ENCODE measurements at regions not wholly inside any gene's neighbourhood (a gene's known extent, or its start where the extent isn't known, plus 50 kb on each side); places are given as distances from the start of the nearest gene placed in this dataset.
"Not testable (repeated sequence)": the region's sequence is repeated elsewhere in the genome, so short reads cannot be mapped to it uniquely, and the experiment has no call there.

GRCh38 chr1:166685200-166685599, 154.1 kb upstream of the POGK start:
- no peak overlapping the region for H3K4me3 ChIP-seq
- WGBS, 2 donors: 87% methylated on average over 1 of the region's 1 CpG
- DNase-seq: no peak
- no peaks in the 10 kb centered on the region for H3K36me3 ChIP-seq
- no peaks in the 10 kb centered on the region for H3K4me1 ChIP-seq
- H3K27me3 ChIP-seq: no peaks in the 10 kb centered on the region
- intact Hi-C loops (cut with DNase I): no loop called here
- H3K9me3 ChIP-seq: no peaks in the 10 kb centered on the region
- no peak overlapping the region for H3K27ac ChIP-seq
- TF ChIP-seq EP300 (IDR thresholded peaks at IDR 0.05): no peak
- TF ChIP-seq, protein P1, sequence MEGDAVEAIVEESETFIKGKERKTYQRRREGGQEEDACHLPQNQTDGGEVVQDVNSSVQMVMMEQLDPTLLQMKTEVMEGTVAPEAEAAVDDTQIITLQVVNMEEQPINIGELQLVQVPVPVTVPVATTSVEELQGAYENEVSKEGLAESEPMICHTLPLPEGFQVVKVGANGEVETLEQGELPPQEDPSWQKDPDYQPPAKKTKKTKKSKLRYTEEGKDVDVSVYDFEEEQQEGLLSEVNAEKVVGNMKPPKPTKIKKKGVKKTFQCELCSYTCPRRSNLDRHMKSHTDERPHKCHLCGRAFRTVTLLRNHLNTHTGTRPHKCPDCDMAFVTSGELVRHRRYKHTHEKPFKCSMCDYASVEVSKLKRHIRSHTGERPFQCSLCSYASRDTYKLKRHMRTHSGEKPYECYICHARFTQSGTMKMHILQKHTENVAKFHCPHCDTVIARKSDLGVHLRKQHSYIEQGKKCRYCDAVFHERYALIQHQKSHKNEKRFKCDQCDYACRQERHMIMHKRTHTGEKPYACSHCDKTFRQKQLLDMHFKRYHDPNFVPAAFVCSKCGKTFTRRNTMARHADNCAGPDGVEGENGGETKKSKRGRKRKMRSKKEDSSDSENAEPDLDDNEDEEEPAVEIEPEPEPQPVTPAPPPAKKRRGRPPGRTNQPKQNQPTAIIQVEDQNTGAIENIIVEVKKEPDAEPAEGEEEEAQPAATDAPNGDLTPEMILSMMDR (IDR thresholded peaks at IDR 0.05): no peak

DNA sequence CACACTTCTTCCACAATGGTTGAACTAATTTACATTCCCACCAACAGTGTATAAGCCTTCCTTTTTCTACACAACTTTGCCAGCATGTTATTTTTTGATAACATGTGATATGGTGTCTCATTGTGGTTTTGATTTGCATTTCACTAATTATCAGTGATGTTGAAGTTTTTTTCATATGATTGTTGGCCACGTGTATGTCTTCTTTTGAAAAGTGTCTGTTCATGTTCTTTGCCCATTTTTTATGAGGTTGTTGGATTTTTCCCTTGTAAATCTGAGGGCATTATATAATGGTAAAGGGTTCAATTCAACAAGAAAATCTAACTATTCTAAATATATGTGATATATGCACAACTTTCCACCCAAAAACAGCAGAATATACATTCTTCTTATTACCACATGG, 153.4 kb upstream of the POGK start:
- H3K4me3 ChIP-seq; DNase-seq; H3K27ac ChIP-seq; intact Hi-C loops (cut with DNase I); H3K27me3 ChIP-seq; H3K36me3 ChIP-seq; H3K9me3 ChIP-seq; H3K4me1 ChIP-seq: not testable (repeated sequence)
- 63 to 77% methylated on average over 1 of the region's 1 CpG for WGBS, 2 donors

GRCh38 chr1:166690596-166690995, 148.7 kb upstream of the POGK start:
- H3K36me3 ChIP-seq; H3K4me1 ChIP-seq; DNase-seq; intact Hi-C loops (cut with DNase I); H3K27me3 ChIP-seq; H3K9me3 ChIP-seq; H3K27ac ChIP-seq; H3K4me3 ChIP-seq: not testable (repeated sequence)
- WGBS, 2 donors: 74 to 81% methylated on average over 3 of the region's 3 CpGs

- Histone ChIP-seq H3K27ac (no peak overlapping the region), H3K27me3 (no peaks in the 10 kb centered on the region), H3K9me3 (no peaks in the 10 kb centered on the region), H3K4me1 (no peaks in the 10 kb centered on the region), H3K4me3 (no peak overlapping the region), H3K36me3 (no peaks in the 10 kb centered on the region)
- TF ChIP-seq POLR2A (IDR thresholded peaks at IDR 0.05) (no peak), EP300 (IDR thresholded peaks at IDR 0.05) (no peak), POLR2AphosphoS5 (IDR thresholded peaks at IDR 0.05) (no peak)
- TF ChIP-seq, protein P1 (IDR thresholded peaks at IDR 0.05): no peak
- intact Hi-C loops (cut with DNase I): no loop called here
- no peak for DNase-seq
- WGBS, 2 donors: 83 to 94% methylated on average over 3 of the region's 3 CpGs
Observed at GRCh38 chr1:166691476-166691875, 147.8 kb upstream of the POGK start.

DNA sequence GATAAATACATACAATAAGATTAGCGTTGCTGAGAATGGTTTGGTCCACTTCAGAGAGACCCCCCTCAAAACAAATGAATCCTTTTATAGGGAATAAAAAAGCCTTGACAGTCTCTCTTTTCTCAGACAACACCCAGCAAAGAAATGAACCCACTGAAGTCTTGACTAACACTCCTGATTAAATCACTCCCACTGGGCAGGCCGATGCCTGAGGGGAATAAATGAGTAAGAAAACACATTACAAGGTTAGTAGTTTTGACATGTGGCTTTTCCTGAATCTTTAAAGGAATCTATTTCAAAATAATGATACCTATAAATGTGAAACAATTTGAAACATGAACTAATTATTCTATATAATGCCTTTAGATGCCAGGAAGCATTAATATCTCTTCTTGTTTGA, 146.9 kb upstream of the POGK start:
- intact Hi-C loops (cut with DNase I): no loop called here
- Histone ChIP-seq H3K27ac (no peak overlapping the region), H3K36me3 (no peaks in the 10 kb centered on the region)

DNA sequence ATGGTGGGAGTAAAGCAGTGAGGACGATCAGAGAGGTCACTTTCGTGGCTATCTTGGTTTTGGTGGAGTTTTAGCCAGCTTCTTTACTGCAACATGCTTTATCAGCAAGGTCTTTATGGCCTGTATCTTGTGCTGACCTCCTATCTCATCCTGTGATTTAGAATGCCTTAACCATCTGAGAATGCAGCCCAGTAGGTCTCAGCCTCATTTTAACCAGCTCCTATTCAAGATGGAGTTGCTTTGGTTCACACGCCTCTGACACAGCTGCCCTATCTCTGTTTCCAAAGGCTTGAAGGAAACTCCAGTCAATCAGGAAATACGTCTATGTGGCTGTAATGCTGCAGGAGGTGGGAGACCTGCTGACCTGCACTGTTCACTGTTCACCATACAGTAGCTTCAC, 146.1 kb upstream of the POGK start:
- H3K27me3 ChIP-seq: no peaks in the 10 kb centered on the region
- no peak overlapping the region for H3K4me3 ChIP-seq
- no peaks in the 10 kb centered on the region for H3K4me1 ChIP-seq
- H3K9me3 ChIP-seq: no peaks in the 10 kb centered on the region
- WGBS, 2 donors: 74 to 84% methylated on average over 4 of the region's 4 CpGs
- TF ChIP-seq POLR2AphosphoS5 (IDR thresholded peaks at IDR 0.05) (no peak), POLR2A (IDR thresholded peaks at IDR 0.05) (no peak), EP300 (IDR thresholded peaks at IDR 0.05) (no peak)
- TF ChIP-seq, protein P1 (IDR thresholded peaks at IDR 0.05): no peak
- DNase-seq: no peak
- H3K27ac ChIP-seq: no peak overlapping the region
- intact Hi-C loops (cut with DNase I): no loop called here
- no peaks in the 10 kb centered on the region for H3K36me3 ChIP-seq

More for the DNA sequence above, 146.9 kb upstream of the POGK start:
- Histone ChIP-seq H3K9me3 (no peaks in the 10 kb centered on the region), H3K27me3 (no peaks in the 10 kb centered on the region), H3K4me1 (no peaks in the 10 kb centered on the region), H3K4me3 (no peak overlapping the region)
- TF ChIP-seq POLR2AphosphoS5 (IDR thresholded peaks at IDR 0.05): no peak
- no peak for TF ChIP-seq EP300 (IDR thresholded peaks at IDR 0.05)
- TF ChIP-seq, protein P1 (IDR thresholded peaks at IDR 0.05): no peak
- TF ChIP-seq POLR2A (IDR thresholded peaks at IDR 0.05): no peak
- DNase-seq: no peak
- 78 to 79% methylated on average over 2 of the region's 2 CpGs for WGBS, 2 donors
